ENCODE measurements at regions not wholly inside any gene's neighbourhood (a gene's known extent, or its start where the extent isn't known, plus 50 kb on each side); places are given as distances from the start of the nearest gene placed in this dataset.

DNA sequence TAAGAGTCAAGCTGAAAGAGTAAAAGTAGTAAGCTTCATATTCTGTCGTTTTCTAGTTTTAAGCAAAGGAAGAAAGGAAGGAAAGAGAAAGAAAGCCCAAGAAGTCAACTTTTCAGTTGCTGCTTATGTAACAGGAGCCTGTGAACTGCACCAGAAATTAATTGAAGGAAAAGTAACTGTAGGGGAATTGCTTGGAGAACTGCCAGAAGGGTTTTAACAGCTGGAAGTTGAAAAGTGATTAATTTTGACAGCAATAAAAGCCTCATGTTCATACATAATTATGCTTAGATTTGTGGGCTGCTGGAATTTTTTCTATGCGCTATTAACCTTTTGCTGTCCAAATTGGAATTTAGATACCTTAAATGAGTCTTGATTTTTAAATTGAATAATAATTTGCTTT, 255.7 kb downstream of the ENC1 start:
- ATAC-seq (no peak), DNase-seq (no peak)
- no peaks in the 10 kb centered on the region for H3K9me3 ChIP-seq
- no peak overlapping the region for H3K4me3 ChIP-seq
- intact Hi-C loops (cut with DNase I, micrococcal nuclease): no loop called here
- H3K4me1 ChIP-seq (ENCODE audit: low read depth): no peaks in the 10 kb centered on the region
- no peaks in the 10 kb centered on the region for H3K36me3 ChIP-seq (ENCODE audit: low read depth)
- TF ChIP-seq, protein P1, sequence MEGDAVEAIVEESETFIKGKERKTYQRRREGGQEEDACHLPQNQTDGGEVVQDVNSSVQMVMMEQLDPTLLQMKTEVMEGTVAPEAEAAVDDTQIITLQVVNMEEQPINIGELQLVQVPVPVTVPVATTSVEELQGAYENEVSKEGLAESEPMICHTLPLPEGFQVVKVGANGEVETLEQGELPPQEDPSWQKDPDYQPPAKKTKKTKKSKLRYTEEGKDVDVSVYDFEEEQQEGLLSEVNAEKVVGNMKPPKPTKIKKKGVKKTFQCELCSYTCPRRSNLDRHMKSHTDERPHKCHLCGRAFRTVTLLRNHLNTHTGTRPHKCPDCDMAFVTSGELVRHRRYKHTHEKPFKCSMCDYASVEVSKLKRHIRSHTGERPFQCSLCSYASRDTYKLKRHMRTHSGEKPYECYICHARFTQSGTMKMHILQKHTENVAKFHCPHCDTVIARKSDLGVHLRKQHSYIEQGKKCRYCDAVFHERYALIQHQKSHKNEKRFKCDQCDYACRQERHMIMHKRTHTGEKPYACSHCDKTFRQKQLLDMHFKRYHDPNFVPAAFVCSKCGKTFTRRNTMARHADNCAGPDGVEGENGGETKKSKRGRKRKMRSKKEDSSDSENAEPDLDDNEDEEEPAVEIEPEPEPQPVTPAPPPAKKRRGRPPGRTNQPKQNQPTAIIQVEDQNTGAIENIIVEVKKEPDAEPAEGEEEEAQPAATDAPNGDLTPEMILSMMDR (IDR thresholded peaks at IDR 0.05): no peak

DNA sequence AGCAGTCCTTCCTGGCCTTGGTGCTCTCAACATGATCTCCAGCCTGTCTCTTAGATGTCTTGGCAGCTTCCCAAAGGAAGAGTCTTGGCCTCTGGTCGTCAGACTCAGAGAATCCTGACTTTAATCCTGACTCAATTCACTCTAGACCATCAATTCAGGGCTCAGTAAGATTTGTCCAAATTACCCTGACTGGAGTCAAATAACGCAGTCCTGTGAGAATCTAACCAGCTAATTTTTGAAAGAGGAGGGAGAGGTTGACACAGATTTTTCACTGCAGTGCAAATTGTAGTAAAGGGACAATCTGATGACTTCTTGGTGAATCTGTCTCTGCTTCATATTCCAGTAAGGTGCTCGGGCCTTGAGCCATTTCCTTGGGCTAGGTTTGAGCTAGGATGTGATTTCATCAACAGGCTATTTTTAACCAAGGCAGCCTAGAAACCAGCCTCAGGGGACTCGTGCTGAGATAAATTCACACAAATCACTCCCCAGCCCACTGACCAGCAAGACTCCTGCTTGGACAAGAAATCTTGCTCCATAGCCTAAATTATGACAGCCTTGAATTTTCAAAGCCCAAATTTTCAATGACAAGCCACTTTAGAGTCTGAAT, 257.4 kb downstream of the ENC1 start:
- H3K36me3 ChIP-seq (ENCODE audit: low read depth): no peaks in the 10 kb centered on the region
- ATAC-seq: no peak
- no peaks in the 10 kb centered on the region for H3K9me3 ChIP-seq
- no peaks in the 10 kb centered on the region for H3K4me1 ChIP-seq (ENCODE audit: low read depth)
- TF ChIP-seq, protein P1 (IDR thresholded peaks at IDR 0.05): no peak
- H3K4me3 ChIP-seq: no peak overlapping the region
- DNase-seq: no peak
- intact Hi-C loops (cut with DNase I, micrococcal nuclease): no loop called here

DNA sequence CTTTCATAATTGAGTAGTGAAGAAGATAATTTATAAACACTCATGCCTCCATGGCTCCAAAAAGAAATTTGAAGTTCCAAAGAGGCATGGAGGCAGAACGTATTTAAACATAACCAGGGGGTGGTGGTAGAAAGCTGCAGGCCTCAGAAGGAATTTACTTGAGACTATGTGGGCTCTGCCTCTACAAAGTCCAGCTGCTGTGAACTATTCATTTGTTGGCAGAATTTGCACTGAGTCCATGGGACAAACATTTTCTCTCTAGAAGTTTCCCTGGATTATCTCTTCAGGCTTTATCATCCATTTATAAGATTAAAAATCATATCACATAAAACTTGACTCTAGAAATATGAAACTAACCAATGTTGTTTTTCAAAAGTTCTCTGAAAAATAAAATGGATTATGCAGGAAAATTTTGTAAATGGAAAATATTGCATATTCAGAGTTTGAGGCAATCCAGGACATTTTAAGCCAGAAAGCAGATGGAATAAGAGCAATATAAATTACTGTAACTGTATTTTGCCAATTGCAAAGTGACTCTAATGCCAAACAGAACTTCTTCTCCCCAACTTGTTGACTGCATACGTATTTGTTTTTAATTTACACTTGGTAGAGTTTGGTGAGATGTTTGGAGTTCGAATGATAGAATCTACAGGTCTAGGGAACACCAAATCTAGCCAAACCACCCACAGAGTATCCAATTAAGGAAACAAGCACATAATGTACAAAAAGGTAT, 258.2 kb downstream of the ENC1 start:
- intact Hi-C loops (cut with DNase I, micrococcal nuclease): no loop called here
- DNase-seq (no peak), ATAC-seq (no peak)
- no peaks in the 10 kb centered on the region for H3K9me3 ChIP-seq
- H3K36me3 ChIP-seq (ENCODE audit: low read depth): no peaks in the 10 kb centered on the region
- H3K4me1 ChIP-seq (ENCODE audit: low read depth): no peaks in the 10 kb centered on the region
- H3K4me3 ChIP-seq: no peak overlapping the region
- TF ChIP-seq, protein P1 (IDR thresholded peaks at IDR 0.05): no peak

DNA sequence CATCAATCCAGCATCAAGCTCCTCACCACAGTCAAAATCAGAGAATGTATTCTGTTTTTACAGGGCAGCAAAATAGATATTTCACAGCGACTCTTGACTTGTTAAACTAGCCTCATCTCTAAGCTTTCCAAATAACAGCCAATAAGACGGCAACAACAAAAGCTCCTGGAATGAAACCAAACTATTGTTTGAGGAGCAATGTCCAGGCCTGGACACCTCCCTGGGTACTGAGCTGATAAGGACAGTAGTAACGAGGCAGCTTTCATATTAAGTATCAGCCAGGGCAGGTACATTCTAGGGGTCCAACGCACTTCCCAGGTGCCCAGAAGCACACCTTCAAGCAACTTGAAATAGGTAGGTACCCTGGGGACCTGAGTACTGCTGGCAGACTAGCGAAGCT, 260.3 kb downstream of the ENC1 start:
- H3K9me3 ChIP-seq: no peaks in the 10 kb centered on the region
- DNase-seq: no peak
- peak; percentile 59 for ATAC-seq
- intact Hi-C loops (cut with DNase I, micrococcal nuclease): no loop called here
- no peak overlapping the region for H3K4me3 ChIP-seq
- TF ChIP-seq, protein P1 (IDR thresholded peaks at IDR 0.05): no peak
- H3K4me1 ChIP-seq (ENCODE audit: low read depth): peaks cover 4% of the 10 kb centered on the region
- no peaks in the 10 kb centered on the region for H3K36me3 ChIP-seq (ENCODE audit: low read depth)

DNA sequence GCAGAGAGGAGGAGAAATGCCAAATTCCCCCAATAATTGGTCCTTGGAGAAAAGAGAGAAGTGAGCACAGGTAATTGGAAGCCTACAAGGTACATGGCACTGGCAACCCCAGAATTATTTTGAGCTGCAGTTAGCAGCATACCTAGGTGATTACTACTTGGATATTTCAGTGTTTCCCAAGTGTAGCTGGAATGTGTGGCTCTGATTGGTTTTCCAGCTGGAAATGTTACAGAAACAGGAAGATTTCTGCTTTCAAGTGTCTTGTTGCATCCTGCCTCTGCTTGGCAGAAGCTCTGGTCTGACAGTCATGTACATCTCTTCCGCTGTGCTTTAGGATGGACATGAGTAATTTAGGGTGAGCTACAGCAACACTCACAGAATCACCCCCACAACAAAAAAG, 262.1 kb downstream of the ENC1 start:
- Histone ChIP-seq H3K4me1 (ENCODE audit: low read depth) (peaks cover 11% of the 10 kb centered on the region), H3K4me3 (no peak overlapping the region), H3K9me3 (no peaks in the 10 kb centered on the region), H3K36me3 (ENCODE audit: low read depth) (no peaks in the 10 kb centered on the region)
- no peak for ATAC-seq
- intact Hi-C loops (cut with DNase I, micrococcal nuclease): no loop called here
- TF ChIP-seq, protein P1 (IDR thresholded peaks at IDR 0.05): no peak
- DNase-seq: no peak
